PC-9 (cell line): ENCODE measurements at regions not wholly inside any gene's neighbourhood (a gene's known extent, or its start where the extent isn't known, plus 50 kb on each side); places are given as distances from the start of the nearest gene placed in this dataset.

Experiments used
- EZH2 ChIP-seq: fragments of 200-600 bp; sonication (generic); IDR thresholded peaks from 2 replicates; pipeline ENCODE4 v1.8.0; 2017; ENCODE audit warnings: antibody characterized with exemption, low read depth
- TF ChIP-seq, protein P1 (sequence below): fragments of 200-600 bp; sonication (generic); conservative IDR thresholded peaks from 2 replicates; pipeline ENCODE4 v1.6.1; 2017; ENCODE audit warnings: mixed run types, antibody characterized with exemption, mild to moderate bottlenecking, moderate library complexity

GRCh38 chr1:168941640-168942039 is 164.8 kb upstream of the ATP1B1 start:
- TF ChIP-seq, protein P1, sequence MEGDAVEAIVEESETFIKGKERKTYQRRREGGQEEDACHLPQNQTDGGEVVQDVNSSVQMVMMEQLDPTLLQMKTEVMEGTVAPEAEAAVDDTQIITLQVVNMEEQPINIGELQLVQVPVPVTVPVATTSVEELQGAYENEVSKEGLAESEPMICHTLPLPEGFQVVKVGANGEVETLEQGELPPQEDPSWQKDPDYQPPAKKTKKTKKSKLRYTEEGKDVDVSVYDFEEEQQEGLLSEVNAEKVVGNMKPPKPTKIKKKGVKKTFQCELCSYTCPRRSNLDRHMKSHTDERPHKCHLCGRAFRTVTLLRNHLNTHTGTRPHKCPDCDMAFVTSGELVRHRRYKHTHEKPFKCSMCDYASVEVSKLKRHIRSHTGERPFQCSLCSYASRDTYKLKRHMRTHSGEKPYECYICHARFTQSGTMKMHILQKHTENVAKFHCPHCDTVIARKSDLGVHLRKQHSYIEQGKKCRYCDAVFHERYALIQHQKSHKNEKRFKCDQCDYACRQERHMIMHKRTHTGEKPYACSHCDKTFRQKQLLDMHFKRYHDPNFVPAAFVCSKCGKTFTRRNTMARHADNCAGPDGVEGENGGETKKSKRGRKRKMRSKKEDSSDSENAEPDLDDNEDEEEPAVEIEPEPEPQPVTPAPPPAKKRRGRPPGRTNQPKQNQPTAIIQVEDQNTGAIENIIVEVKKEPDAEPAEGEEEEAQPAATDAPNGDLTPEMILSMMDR, result no peak
- TF ChIP-seq EZH2, result no peak
